ENCODE measurements at regions not wholly inside any gene's neighbourhood (a gene's known extent, or its start where the extent isn't known, plus 50 kb on each side); places are given as distances from the start of the nearest gene placed in this dataset.

DNA sequence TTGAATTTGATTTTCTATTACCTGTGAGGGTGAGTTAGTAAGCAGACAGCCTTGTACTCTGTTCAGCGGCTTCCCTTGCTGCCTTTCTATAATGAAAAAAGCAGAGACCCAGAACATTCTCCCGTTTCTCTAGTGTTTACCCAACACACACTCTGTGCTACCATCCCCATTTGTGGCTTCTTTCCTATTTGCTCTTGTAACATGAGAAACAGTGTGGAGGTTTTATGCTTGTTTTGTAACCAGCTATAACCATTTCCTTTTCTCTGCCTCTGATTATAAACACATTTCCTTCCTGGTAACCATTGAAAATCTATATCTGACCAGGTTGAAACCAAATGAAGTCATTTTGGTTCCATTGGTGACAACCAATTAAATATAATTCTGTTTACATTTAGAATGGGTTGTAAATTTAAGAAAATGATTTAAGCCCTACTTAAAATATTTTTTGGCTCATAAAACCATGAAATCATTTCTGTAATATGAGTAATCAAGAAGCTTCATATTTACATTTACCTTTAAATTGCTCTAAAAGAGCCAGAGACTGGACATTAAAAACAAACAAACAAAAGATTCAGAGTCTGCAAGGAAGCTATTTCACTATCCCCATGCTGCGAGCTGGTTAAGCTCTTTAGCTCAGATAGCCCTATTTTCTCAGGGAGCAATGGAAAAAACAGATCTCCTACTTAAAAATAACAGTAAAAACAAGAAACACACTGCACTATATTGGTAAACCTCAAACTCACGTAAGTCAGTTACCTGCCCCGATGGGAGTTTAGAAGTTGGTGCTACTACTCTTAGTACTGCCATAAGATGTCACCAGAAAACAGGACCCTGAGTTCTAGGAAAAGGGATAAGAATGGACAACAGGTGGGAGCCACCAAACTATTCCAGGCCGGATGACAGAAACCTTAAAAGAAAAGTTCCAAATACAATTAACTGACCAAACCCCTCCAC lies 206.5 kb upstream of the EEA1 start:
- no peak for DNase-seq

DNA sequence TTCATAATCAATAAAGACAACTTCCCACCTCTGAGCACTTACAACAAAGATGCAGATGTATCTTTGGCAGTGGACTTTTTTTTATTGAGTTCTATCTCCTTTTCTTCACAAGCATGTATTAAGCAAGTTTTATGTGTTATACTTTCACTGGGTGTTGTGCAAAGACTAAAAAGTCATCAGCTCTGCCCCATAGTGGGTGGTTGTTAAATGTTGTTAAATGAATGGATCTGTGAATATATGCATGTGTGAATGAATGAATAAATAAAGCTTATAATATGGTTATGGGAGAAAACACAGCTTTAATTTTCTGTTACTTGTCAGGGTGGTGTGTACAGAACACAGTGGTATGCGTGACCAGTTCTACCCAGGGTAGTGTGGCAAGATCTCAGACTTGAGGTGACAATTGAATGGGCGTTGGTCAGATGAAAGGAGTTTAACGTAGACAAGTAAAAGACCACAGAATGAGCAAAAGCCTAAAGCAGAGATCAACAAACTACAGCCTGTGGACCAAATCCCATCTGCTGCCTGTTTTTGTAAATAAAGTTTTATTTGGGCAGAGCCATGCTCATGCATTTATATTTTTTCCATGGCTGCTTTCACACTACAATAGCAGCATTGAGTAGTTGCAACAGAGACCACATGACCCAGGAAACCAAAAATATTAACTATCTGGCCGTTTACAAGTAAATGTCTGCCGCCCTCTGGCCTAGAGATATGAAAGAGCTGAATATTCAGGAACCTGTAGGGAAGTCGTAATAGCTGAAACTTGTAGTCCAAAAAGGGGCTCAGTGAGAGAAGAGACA lies 207.4 kb upstream of the EEA1 start:
- DNase-seq, result no peak

DNA sequence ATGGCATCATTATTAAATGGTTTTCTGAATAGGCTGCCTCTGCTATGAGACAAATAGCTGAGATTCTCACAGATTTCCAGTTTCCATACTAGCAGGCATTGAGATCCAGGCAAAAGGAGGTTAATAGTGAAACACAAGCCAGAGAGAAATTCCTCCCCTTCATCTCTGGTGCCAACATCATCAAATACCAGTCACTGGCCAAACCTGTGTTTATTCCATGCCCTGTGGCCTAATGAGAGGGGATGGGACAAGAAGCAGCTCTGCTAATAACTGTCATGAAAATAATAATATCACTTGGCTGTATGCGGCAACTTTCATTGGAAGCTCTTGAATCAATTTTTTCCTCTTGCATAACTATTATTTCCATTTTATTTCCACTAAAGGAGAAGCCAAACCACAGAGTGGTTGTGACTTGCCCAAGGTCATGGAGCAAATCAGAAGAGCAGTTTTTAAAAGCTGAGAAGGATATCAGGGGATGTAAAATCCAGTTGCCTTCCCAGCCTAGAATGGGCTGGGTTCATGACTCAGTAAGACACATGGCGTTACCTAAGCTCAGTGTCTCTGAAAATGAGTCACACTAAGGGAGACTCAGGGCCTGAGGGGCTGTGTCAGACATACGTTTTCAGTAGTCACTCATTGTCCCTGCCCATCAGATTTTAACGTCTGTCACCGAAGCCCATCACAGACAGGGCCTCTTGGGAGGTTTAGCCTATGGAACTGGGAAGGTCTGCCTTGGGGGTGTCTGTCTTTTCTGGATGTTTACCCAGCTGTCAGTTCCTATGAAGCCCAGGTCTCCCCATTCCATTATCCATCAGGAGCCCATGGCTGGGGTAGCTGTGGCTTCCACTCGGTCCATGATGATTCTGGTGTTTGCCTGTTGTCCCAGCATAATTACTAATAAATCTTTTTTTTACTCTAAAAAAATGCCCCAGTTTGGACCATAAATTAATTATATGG lies 208.8 kb upstream of the EEA1 start:
- DNase-seq, result peak in 1 of 2 experiments; percentile 20

DNA sequence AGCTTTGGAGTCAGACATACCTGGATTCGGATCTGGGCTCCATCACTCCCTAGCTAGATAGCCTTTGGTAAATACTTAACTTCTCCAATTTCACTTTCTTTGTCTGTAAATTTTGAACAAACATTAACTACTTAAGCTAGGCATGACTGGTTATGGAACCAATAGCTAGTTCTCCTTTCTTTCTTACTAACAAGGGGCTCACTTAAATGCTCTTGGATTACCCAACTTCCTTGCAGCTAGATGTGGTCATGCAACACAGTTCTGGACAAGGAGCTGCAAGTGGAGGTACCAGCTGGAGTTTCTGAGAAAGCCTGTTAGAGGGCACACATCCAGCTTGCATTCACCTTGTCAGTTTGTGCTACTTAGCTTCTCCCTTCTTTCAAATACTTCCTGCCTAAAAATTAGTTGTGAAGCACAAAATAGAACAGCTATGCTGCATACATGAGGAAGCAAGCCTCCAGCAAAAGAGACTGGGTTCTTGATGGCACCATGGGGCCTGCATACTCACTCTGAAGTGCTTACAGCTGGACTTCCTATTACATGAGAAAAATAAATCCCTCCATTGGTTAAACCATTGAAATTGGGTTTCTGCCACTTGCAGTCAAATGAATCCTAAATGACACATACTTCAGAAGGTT lies 210.1 kb upstream of the EEA1 start:
- DNase-seq, result no peak

DNA sequence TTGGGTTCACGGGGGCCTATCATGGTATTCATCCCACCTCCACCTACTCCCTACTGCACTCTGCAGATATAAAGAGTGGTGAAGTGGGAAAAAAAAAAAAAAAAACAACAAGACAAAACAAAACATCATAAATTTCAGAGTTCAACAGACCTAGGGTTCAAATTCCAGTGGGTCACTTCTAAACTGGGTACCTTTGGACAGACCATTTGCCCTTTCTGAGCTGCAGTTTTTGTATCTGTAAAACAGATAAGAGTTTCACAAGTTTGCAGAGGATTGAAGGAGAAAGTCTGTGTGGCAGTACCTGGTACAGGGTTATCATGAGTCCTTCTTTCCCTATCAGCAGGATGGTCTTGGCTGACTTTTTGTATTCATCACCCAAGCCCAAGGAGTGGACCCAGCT lies 211.2 kb upstream of the EEA1 start:
- no peak for DNase-seq

DNA sequence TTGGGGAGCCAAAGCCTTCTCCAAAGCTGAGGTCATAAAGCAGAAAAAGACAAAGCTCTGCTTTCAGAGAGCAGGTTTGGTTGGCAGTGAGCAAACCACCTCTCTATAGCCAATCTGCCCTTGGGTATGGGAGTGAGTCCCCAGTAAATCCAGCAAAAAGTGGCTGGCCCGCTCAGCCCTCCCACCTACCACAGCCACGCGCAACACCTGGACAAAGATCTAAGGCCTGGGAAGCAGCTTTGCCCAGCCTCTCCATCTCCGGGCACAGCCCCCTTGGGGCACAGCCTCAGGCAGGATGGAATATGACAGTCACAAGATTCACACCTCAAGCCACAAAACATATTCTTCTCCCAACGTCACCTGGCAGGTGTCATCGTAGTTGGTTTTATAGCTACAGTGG lies 211.7 kb upstream of the EEA1 start:
- DNase-seq, result no peak

DNA sequence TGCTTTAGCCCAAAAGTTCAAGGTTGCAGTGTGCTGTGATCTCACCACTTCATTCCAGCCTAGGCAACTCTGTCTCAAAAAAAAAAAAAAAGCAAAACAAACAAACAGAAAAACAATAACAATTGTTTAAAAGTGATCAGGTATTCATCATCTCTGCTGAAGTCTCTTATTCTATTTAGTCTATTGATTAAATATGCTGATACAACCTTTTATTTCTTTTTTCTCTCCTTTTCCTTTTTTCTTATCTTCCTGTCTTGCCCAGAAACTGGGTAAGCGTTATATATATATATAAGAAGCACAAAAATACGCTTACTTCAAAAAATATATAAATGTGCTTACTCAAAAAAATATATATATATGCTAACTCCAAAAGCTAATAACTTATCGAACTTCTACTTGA lies 213.8 kb upstream of the EEA1 start:
- DNase-seq, result no peak

DNA sequence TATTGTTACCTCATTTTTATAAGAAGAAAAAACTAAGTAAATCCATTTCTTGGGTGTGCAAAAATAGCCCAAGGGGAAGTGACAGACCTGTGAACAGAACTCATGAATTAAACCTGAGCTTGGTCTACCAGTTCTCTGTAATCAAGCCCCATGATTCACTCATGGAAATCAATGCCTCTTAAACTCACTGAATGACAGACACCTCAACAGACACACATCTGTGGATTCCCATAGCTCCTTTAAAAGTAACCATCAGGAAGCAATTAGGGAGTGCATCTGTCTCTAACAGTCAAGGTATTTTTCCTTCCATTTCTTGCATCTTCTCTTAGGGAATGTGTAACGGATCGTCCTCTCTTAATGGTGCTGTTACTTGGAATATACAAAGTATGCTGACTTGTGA lies 215.0 kb upstream of the EEA1 start:
- DNase-seq, result no peak

DNA sequence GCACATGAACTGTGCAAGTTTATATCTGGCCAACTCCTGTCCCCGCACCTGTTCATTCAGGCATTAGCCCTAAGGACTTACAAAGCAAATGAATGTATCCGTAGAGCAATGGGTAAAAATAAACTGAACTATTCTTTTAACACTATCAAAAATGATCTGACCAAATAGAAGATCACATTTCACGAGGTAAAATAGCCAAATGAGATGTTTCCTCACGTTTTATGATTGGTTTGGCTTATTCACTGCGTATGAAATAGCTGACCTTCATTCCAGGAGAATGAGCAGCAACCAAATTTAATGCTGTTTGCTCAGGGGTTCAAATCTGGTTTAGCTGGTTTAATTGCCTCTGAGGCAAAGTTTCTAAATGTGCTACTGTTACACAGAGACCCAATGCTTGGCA lies 216.0 kb upstream of the EEA1 start:
- no peak for DNase-seq

DNA sequence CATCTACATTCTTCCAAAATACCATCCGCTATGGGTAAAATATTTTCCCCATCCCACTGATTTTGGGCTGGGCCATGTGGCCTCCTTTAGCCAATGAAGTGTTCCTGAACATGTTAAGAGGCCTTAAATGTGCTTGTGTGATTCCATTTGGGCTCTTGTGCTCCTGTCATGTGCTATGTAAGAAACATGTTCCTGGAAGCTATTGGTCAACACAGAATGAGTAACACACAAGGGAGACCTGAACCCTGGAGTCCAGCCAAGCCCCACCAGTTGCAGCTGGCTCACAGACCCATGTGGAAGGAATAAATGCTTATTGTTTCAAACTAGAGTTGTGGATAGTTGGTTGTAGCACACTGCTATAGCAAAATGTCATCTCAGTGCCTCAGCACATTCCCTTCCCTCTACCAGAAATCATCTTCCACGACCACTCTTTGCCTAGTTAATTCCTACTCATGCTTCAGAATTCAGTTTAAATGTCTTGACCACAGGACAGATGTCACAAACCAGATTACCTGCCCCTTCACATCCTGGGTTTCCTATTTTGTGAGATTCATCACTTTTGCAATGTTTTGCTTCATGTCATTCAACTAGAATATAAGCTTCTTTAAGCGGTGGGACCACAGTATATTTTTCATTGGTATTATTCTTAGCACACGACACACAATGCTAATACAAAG lies 217.3 kb upstream of the EEA1 start:
- DNase-seq, result no peak

DNA sequence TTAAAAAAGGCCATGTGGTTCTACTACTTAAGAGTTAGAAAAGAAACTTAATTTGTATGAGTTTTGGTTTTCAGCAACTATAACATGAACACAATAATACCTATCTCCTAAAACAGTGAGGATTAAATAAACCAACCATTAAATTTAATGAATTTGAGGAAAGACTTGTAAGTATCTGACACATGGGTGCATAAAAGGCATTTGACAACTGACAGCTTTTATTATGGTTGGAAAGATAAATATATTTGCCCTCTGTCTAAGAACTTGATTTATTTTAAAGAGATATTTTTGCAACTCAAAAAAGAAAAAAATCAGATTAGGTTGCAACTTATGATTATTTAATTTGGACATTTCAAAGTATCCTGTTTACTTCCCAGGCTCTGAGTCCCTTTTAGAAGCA lies 217.9 kb upstream of the EEA1 start:
- DNase-seq, result no peak

DNA sequence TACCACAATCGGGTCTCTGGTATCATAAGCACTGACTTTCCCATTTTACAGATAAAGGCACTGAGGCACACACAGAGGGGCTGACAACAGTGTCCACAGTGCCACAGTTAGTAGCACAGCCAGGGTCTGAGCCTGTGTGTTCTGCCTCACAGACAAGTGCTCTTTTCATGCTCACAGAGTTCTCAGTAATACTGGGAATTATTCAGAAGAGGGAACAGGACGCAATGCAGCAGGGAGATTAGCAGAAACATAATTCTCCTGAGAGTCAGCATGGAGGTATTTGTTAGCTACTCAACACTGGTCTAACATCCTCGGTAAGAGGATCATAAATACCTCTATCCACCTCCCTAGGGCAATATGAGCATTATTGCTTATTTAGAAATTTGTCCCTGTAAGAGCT lies 219.3 kb upstream of the EEA1 start:
- no peak for DNase-seq

DNA sequence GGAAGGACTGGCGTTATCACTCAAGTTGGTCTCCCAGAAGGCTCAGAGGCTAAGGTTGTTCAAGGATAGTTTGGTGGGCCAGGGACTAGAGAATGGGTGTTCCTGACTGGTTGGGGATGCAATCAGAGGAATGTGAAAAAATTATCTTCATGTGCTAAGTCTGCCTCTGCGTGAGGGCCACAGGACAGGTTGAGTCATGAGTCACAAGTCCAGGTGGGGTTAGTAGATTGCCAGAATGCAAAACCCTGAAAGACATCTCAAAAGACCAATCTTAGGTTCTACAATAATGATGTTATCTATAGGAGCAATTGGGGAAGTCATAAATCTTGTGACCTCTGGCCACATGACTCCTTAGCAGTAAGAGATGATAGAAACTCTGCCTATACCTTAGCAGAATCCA lies 220.1 kb upstream of the EEA1 start:
- no peak for DNase-seq

DNA sequence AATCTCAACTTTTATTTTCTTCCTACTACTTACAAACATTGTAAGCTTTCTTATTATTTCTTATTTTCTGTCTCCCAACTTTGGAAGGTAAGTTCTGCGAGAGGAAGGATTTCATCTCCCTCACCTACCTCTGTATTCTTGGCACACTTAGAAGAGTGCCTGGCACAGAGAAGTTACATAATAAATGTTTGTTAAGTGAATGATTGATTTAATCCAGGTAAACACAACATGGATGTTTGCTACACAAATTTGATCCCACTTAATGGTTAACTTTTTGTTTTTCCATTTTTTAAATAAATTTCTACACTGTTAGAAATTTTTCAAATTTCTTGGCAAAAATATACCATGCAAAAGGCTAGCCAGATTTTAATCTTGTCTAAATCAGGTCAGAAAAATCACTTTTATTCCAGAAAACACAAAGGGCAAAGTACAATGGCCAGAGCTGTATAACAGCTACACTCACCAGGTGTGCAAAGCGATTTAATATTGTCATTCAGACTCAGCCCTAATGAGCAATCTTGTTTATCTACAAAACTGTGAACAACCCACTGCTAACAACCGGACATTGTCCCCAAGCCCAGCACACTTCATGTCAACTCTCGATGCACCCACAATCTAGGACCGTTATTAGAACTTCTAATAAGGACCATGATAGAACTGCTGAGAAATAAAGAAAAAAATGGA lies 222.1 kb upstream of the EEA1 start:
- no peak for DNase-seq

DNA sequence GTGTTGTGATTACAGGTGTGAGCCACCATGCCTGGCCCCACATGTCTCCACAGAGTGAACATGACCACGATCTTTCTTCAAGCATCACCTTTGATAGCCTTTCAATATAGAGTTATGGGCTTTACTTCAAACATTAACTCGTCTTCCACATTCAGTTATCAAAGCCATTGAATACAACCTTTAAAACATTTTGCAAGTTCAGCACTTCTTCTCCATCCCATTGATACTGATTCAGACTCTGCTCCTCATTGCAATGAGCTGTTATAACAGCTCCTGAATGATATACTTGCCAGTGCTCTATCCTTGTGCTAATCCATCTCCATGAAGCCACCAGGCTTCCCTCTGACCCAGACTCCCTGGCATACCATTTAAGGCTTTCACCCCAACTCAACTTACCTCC lies 223.5 kb upstream of the EEA1 start:
- DNase-seq, result no peak

DNA sequence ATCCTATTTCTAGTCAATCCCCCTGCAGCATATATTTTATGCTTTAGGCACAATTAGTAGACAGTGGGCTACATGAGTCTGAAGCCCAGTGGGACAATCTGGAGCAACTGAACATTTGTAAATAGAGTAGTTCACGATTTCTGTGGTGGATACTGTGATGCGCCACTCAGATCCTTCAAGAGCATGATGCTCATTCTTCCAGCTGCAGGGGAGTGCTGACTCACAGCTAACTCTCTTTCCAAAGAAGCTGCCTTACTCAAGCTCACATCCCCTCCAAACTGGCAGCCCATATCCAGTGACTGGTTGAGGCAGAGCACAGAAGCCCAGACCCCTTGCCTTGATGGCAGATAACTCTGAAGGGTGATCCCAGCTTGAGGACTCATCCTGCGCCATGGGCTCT lies 224.2 kb upstream of the EEA1 start:
- DNase-seq, result no peak

DNA sequence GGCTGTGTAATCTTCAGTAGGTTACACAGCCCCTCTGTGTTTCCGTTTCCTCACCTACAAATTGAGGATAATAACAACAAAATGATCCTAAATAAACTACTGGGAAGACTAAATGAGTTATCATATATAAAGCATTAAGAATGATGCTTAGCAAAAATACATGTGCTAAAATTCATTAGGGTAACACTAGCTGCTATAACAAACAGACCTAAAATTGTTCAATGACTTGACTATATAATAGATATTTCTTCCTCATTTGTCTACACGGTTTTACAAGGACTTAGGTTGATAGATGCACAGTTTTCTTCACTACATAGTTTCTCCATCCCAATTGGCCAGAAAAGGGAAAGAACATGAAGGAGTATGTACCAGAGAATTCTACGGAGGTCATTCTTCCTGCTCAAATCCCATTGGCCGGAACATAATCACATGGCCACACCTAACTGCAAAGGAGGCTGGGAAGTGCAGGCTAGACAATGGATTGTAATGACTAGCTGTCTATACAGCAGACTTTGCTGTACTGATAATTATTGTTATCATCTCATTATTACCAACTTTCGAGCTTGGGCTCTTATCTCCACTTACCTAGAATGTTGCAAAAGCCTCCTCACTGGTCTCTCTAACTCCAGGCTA lies 223.5 kb upstream of the NUDT4 start:
- DNase-seq, result no peak

DNA sequence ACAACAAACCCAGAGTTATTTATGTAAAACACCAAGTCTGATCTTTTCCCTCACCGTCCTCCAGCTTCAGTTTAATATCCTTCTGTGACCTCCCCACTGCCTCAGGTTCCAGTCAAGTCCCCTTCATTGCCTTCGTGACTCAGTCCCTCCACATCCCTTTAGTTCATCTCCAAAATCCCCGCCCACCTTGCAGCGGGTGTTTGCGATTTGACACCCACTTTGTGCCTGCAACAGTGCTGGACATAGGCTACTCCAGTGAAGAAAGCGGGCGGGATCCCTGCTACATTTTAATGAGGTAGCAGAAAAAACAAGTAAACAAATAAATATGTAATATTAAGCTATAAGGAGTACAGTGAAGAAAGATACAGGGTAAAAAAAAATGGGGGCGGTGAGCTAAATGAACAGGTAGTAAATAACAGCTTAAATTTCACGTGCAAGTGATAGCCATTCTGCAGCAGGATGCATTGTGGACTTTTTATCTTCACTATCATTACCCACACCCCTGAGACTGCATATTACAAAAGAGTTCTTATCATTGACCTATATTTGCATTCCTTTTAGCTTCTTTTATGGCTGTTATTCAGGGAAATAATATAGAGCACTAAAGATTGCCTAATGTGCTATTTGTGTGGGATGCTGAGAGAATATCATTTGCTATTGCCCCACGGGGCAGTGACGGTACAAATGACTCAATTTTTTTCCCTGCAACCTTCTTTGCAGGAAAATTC lies 222.8 kb upstream of the NUDT4 start:
- DNase-seq, result no peak

DNA sequence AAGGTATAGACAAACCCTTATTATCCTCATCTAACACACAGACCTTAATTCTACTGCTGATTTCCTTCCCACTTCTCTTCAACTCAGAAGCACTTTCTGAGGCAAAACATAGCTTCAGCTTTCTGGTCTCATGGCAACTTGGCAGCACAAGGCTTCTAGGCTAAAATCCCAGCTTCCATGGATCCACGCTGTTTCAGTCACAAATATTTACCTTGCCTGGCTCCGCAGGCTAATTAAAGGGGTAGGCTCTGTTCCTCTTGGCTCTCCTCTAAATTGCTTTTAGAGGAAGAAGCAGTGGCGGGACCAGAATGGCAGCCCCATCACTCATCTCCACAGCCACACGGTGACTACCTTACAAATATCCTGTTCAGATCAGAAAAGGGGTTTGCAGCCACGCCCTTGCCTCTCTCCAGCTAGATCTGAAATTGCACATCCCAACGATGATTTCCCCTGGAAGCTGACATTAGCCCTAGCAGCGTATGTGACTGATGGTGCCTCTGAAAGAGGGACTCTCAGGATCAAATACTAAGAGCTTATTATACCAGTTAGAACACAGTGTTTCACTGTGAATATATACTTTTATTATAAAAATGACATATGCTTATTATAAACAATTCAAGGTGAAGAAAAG lies 221.5 kb upstream of the NUDT4 start:
- no peak for DNase-seq

DNA sequence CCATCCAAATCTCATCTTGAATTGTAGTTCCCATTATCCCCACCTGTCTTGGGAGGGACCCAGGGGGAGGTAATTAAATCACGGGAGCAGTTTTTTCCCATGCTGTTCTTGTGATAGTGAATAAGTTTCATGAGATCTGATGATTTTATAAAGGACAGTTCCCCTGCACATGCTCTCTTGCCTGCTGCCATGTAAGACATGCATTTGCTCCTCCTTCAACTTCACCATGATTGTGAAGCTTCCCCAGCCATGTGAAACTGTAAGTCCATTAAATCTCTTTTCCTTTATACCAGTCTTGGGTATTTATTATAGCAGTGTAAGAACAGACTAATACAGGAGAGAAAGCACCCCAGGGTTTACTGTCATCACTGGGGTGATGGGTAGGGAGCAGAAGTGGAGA lies 220.4 kb upstream of the NUDT4 start:
- no peak for DNase-seq

Data from activated T-cell treated with anti-CD3 and anti-CD28 coated beads, Interleukin-2, amount 50 U/mL, for 48 hours (primary cell).